GM18951 (cell line): ENCODE measurements at regions not wholly inside any gene's neighbourhood (a gene's known extent, or its start where the extent isn't known, plus 50 kb on each side); places are given as distances from the start of the nearest gene placed in this dataset.

Experiments used
- POLR2A ChIP-seq: IDR thresholded peaks from 4 replicates; pipeline ENCODE4 v1.6.1; 2011; ENCODE audit warnings: mild to moderate bottlenecking; ENCODE audit not compliant: insufficient read length, insufficient read depth; ENCODE audit errors: extremely low read depth
- in situ Hi-C: fragments of 300-500 bp; cut with MboI; formaldehyde crosslinking; loops from one replicate; pipeline ENCODE4 v1.12.0; 2022; ENCODE audit warnings: low sequenced_read_pairs, mixed read lengths, inconsistent platforms; ENCODE audit not compliant: unreplicated experiment

DNA sequence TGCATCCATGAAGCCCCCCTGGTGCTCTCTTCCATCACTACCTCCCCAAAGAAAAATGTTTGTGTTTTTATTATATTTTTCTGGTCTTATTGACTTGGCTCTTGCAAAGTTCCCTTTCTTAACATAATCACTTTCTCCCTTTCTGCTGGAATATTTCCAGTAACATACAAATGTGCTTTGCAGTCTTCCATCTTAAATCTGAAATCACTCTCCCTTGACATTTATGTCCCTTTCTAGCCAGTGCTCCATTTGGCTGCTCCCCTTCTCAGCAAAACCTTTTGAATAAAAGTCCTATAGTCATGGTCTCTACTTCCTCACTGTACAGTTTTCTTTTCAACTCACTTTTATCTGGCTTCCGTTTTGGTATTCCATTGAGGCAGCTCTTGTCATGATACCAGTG lies 118.8 kb downstream of the SNAPC1 start:
- no peak for TF ChIP-seq POLR2A
- in situ Hi-C loops = no loop called here

GRCh38 chr14:61884711-61885110 lies 122.5 kb downstream of the SNAPC1 start:
- TF ChIP-seq POLR2A = no peak
- in situ Hi-C loops = no loop called here

- no peak for TF ChIP-seq POLR2A
- in situ Hi-C loops = no loop called here
Observed at GRCh38 chr14:61885203-61885961, 123.2 kb downstream of the SNAPC1 start.

GRCh38 chr14:61887628-61888027 lies 125.4 kb downstream of the SNAPC1 start:
- in situ Hi-C loops = no loop called here
- TF ChIP-seq POLR2A = no peak

DNA sequence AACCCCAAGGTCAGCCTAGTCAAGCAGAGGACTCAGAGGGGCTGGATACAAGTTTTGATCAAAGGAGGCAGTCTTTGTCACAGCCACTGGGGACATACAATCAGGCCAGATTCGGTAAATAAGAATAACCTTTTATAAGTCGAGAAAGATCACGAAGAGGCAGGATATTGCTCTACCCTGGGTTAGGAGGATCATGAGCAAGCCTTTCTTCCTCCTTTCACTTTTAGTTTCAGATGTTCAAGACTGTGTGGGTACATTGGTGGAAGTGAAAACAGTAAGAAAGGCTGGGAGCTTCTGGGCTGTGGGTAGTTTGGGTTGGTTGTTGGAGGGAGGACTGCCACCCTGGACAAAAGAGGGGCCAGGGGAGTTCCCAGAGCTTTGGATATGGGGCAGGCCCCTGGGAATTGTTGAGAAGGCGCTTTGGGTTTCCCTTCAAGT lies 127.7 kb downstream of the SNAPC1 start:
- no peak for TF ChIP-seq POLR2A
- in situ Hi-C loops = no loop called here

- in situ Hi-C loops = no loop called here
- no peak for TF ChIP-seq POLR2A
Observed at GRCh38 chr14:61891170-61891569, 128.9 kb downstream of the SNAPC1 start.

DNA sequence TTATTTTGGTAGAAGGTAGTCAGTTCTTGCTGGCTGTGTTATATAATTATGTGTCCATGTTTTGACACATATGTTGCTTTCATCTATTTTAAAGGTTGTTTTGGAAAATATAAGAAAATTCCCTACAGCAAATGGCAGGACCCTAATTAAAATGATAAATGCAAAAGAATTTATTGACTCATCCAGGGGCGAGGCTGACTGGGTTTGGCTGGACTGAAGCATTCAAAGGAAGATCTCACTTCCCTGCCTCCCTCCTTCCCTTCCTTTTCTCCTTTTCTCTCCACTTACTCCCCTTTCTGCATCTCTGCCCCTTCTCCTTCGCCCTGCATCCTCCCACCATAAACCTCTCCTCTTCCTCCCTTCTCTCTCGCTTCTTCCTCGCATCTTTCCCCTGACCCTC lies 129.6 kb downstream of the SNAPC1 start:
- in situ Hi-C loops = no loop called here
- TF ChIP-seq POLR2A = no peak

DNA sequence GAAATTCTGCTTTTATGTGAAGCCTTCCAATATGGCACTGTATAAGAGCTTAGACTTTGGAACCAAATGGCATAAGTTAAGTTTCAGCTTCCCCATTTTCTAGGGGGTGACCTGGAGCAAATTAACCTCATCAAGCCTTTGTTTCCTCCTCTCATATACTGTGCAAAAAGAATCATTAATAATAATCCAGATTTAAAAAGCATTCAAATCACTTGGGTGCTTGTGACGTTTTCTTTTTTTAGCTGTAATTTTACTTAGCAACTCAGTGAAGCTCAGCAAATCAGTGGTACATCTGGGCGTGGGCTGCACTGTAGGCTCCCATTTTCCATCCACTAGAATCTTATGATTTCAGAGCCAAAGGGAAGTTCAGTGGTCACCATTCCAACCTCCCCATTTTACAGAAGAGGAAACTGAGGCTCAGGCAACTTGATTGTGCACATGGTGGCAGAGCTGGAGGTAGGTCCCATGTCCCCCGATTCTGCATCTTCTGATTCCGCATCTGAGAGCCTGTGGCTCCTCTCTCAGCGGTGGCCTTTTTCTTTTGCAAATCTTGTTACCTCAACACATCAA lies 131.2 kb downstream of the SNAPC1 start:
- in situ Hi-C loops = no loop called here
- no peak for TF ChIP-seq POLR2A

GRCh38 chr14:61894452-61895077 lies 132.3 kb downstream of the SNAPC1 start:
- in situ Hi-C loops = no loop called here
- TF ChIP-seq POLR2A = no peak

DNA sequence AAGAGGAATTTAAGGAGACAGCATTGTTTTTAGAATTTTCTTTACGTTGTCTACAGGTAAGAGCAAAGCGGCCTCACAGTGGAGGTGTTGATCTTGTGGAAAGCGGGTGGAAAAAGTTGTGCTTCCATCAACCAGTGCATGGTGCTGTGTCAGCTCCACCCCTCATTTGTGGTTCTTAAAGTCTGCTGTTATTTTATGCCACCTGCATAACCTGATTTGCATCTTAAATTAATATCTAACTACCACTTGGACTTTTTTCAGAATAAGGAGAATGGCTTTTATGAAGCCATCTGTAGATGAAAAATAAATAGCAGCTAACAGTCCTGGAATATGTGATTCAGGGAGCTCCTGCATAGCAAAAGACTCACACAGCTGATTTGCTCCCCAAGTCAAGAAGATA lies 135.1 kb downstream of the SNAPC1 start:
- in situ Hi-C loops = no loop called here
- TF ChIP-seq POLR2A = no peak

GRCh38 chr14:61898568-61898967 lies 136.3 kb downstream of the SNAPC1 start:
- in situ Hi-C loops = no loop called here

DNA sequence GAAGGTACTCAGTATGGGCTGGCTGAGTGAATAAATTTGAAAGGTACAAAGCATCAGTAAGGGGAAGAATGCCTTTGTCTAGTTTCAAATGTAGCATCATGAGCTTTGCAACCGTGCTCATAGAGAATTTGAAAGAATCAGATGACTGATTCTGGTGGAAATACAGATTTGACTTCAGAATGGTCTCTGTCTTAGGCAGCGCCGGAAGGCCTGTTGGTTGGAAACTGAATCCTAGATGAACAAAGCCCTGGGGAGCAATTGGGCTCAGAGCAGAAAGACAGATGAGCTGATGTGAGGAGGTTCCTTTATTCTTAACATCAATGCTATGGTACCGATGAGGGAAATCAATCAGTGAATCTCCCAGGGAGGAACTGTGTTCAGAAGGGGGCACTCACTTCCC lies 137.3 kb downstream of the SNAPC1 start:
- no peak for TF ChIP-seq POLR2A
- in situ Hi-C loops = no loop called here

More at GRCh38 chr14:61898568-61898967, 136.3 kb downstream of the SNAPC1 start:
- no peak for TF ChIP-seq POLR2A

DNA sequence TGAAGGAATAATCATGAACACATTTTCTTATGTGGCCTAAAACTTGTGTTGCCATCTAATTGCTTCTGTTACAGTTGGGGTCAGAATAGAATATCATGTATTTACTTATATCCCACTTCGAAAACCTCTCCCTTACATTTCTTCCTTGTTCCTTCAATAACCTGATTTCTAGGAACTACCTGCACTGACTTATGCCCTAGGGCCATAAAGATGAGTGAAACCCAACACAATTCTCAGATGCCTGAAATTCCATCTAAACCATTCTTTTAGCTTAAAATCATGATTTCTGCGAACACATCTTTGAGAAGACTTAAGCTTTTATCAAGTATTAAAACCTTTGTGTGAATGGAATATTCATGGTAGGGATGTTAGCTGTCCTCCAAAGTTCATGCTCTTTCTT lies 142.7 kb downstream of the SNAPC1 start:
- no peak for TF ChIP-seq POLR2A
- in situ Hi-C loops = no loop called here

- no peak for TF ChIP-seq POLR2A
- in situ Hi-C loops = loop anchor here (10.0 kb wide), 1 partner anchor 213 kb away; no protein-coding TSS in a partner anchor
Observed at GRCh38 chr14:61911574-61911973, 149.4 kb downstream of the SNAPC1 start.
